Suprapubic skin (tissue), 4 donors: ENCODE measurements at regions not wholly inside any gene's neighbourhood (a gene's known extent, or its start where the extent isn't known, plus 50 kb on each side); places are given as distances from the start of the nearest gene placed in this dataset.

Experiments used
- DNase-seq, 2 donors: peaks; one replicate each; pipeline ENCODE4 v3.0.0-alpha.2; 2019; ENCODE audit warnings: low spot score in 2 of 2
- H3K27ac ChIP-seq: fragments of 200-600 bp; sonication (generic); one replicate; pipeline ENCODE4 v1.5.1; 2019
- H3K27me3 ChIP-seq: fragments of 200-600 bp; sonication (generic); one replicate; pipeline ENCODE4 v1.5.1; 2019
- H3K36me3 ChIP-seq: fragments of 200-600 bp; sonication (generic); one replicate; pipeline ENCODE4 v1.5.1; 2019
- H3K4me1 ChIP-seq: fragments of 200-600 bp; sonication (generic); one replicate; pipeline ENCODE4 v1.5.1; 2019
- H3K4me3 ChIP-seq: fragments of 200-600 bp; sonication (generic); one replicate; pipeline ENCODE4 v1.5.1; 2019; ENCODE audit warnings: mild to moderate bottlenecking
- H3K9me3 ChIP-seq: fragments of 200-600 bp; sonication (generic); one replicate; pipeline ENCODE4 v1.5.1; 2019
- CTCF ChIP-seq, 2 donors: fragments of 200-600 bp in 1 of 2; fragments of 450-650 bp in 1 of 2; sonication (generic) in 1 of 2; IDR thresholded peaks; one replicate each; pipeline ENCODE4 v1.5.1; 2016 to 2019; ENCODE audit warnings: antibody characterized with exemption in 2 of 2, mild to moderate bottlenecking in 1 of 2, moderate library complexity in 1 of 2
- EP300 ChIP-seq: sonication (generic); formaldehyde crosslinking; IDR thresholded peaks from one replicate; pipeline ENCODE4 v1.6.1; 2017; ENCODE audit warnings: antibody characterized with exemption
- POLR2A ChIP-seq, 2 donors: fragments of 450-650 bp; IDR thresholded peaks; one replicate each; pipeline ENCODE4 v1.6.1; 2017; ENCODE audit warnings: antibody characterized with exemption in 2 of 2, mild to moderate bottlenecking in 2 of 2, moderate library complexity in 2 of 2
- POLR2AphosphoS5 ChIP-seq, 3 donors: sonication (generic); formaldehyde crosslinking; IDR thresholded peaks; one replicate each; pipeline ENCODE4 v1.6.1; 2017; ENCODE audit warnings: antibody characterized with exemption in 3 of 3
- WGBS: methylation state at CpG from one replicate; pipeline ENCODE4 v1.1.5; 2018; 5-methylcytosine and 5-hydroxymethylcytosine counted together

- Histone ChIP-seq H3K27me3 (no peaks in the 10 kb centered on the region), H3K4me1 (no peaks in the 10 kb centered on the region), H3K27ac (no peak overlapping the region), H3K9me3 (no peaks in the 10 kb centered on the region), H3K4me3 (no peak overlapping the region), H3K36me3 (no peaks in the 10 kb centered on the region)
- DNase-seq, result no peak
- no peak for TF ChIP-seq CTCF (IDR thresholded peaks at IDR 0.05)
- no peak for TF ChIP-seq POLR2AphosphoS5 (IDR thresholded peaks at IDR 0.05)
- 17% methylated on average over 1 of the region's 1 CpG for WGBS
Observed at GRCh38 chr12:115240251-115240650, 556.3 kb upstream of the TBX3 start.

DNA sequence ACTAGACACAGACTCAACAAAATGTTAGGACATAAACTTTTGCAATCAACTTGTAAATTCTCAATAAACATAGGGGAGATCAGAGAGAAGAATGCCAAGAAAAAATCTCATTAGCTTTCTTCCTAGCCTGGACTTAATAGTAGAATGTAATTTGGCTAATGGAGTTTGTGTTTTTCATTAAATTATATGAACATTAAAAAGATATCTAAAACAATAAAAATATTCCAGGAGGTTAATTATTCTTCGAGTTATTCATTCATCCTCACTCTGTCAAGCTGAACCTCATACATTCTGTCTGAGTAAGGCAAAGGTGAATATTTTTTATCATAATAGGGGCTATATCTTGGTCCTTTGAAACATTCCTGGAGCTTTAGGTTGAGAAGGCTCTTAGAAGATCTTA, 551.9 kb upstream of the TBX3 start:
- peaks cover under 1% of the 10 kb centered on the region for H3K27me3 ChIP-seq
- WGBS, result 63% methylated on average over 1 of the region's 1 CpG
- TF ChIP-seq EP300, result no peak
- TF ChIP-seq POLR2AphosphoS5 (IDR thresholded peaks at IDR 0.05), result no peak
- no peak for TF ChIP-seq POLR2A (IDR thresholded peaks at IDR 0.05)
- TF ChIP-seq CTCF (IDR thresholded peaks at IDR 0.05), result no peak

GRCh38 chr12:115233891-115234543, 550.0 kb upstream of the TBX3 start:
- Histone ChIP-seq H3K4me3 (no peak overlapping the region), H3K27me3 (peaks cover 7% of the 10 kb centered on the region), H3K9me3 (no peaks in the 10 kb centered on the region), H3K27ac (no peak overlapping the region), H3K36me3 (no peaks in the 10 kb centered on the region), H3K4me1 (no peaks in the 10 kb centered on the region)
- no peak for DNase-seq
- TF ChIP-seq POLR2A (IDR thresholded peaks at IDR 0.05) (no peak), EP300 (no peak), POLR2AphosphoS5 (IDR thresholded peaks at IDR 0.05) (no peak), CTCF (IDR thresholded peaks at IDR 0.05) (no peak)
- 55% methylated on average over 6 of the region's 6 CpGs for WGBS

More for the DNA sequence above, 551.9 kb upstream of the TBX3 start:
- Histone ChIP-seq H3K36me3 (no peaks in the 10 kb centered on the region), H3K4me1 (no peaks in the 10 kb centered on the region), H3K4me3 (no peak overlapping the region), H3K9me3 (no peaks in the 10 kb centered on the region), H3K27ac (no peak overlapping the region)
- DNase-seq, result no peak

DNA sequence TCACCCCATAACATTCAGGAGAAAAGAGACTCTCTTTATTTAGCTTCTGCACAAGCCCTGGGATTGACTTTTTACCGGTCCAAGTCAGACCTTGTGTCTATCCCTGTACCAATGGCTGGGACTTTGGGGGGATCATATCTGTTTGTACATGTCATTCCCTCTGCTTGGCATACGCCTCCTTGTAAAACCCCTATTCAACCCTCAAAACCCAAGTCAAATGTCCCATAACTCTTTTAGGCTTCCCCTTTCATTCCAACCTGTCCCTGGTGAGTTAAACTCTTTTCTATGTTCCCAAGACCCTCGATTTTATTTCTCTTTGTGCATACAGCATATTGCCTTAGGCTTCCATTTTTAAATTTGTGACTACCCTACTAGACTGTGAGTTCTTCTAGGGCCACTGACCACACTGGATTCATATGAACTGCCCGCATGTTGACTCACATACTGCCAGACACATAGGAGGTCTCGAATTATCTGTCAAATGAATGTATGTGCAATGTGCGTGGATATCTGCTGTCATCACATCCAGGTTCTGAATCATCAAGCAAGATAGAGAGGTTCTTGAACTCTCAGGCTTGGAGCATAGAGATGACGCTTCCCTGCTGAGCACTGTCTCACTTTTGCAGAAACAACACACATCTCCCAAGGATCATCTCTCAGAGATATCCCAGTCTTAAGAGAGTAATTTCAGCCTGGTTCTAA, 548.6 kb upstream of the TBX3 start:
- 94% methylated on average over 7 of the region's 7 CpGs for WGBS
- H3K36me3 ChIP-seq, result no peaks in the 10 kb centered on the region
- no peak for TF ChIP-seq POLR2AphosphoS5 (IDR thresholded peaks at IDR 0.05)
- no peak for TF ChIP-seq POLR2A (IDR thresholded peaks at IDR 0.05)
- TF ChIP-seq CTCF (IDR thresholded peaks at IDR 0.05), result no peak
- no peak for TF ChIP-seq EP300
- H3K9me3 ChIP-seq, result no peaks in the 10 kb centered on the region
- H3K27ac ChIP-seq, result no peak overlapping the region
- DNase-seq, result no peak
- H3K4me1 ChIP-seq, result no peaks in the 10 kb centered on the region
- H3K4me3 ChIP-seq, result no peak overlapping the region
- H3K27me3 ChIP-seq, result peaks cover 7% of the 10 kb centered on the region

DNA sequence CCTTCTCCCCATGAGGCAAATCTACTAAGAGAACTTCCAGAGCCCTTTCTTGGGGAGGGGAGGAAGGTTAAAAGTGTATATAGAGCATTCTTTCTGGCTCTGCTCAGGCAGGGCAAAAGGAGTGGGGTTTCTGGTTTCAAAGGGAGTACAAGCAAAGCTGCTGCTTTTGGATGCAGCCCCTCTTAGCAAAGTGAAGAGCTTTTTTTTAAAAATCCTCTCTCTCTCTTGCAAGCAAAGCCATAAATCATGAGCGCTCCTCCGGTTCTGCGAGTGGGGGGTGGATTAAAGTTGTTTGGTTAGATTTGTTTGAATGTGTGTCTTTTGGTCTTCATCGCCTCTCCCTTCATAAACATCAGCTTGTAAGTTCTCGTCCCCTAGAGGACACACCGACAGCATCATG, 546.6 kb upstream of the TBX3 start:
- WGBS, result 52% methylated on average over 6 of the region's 6 CpGs
- Histone ChIP-seq H3K27me3 (peaks cover 7% of the 10 kb centered on the region), H3K4me1 (no peaks in the 10 kb centered on the region), H3K27ac (no peak overlapping the region), H3K9me3 (no peaks in the 10 kb centered on the region), H3K4me3 (no peak overlapping the region), H3K36me3 (no peaks in the 10 kb centered on the region)
- TF ChIP-seq POLR2A (IDR thresholded peaks at IDR 0.05) (no peak), POLR2AphosphoS5 (IDR thresholded peaks at IDR 0.05) (no peak), CTCF (IDR thresholded peaks at IDR 0.05) (no peak), EP300 (no peak)
- DNase-seq, result no peak
